H1 (cell line): ENCODE measurements at regions not wholly inside any gene's neighbourhood (a gene's known extent, or its start where the extent isn't known, plus 50 kb on each side); places are given as distances from the start of the nearest gene placed in this dataset.

Experiments
- CBX8 ChIP-seq: fragments of 300-800, 300-1000 bp; sonication (generic); IDR thresholded peaks from 2 replicates; pipeline ENCODE4 v1.7.1; 2016; ENCODE audit warnings: low read depth, low read length, borderline replicate concordance
- RXRA ChIP-seq: IDR thresholded peaks from 2 replicates; pipeline ENCODE4 v1.6.1; 2011; ENCODE audit warnings: low read depth, mild to moderate bottlenecking, low read length, moderate library complexity; ENCODE audit not compliant: insufficient read depth
- TCF12 ChIP-seq: IDR thresholded peaks from 2 replicates; pipeline ENCODE4 v1.6.1; 2011; ENCODE audit warnings: low read depth, mild to moderate bottlenecking, low read length
- ZNF274 ChIP-seq: IDR thresholded peaks from 2 replicates; pipeline ENCODE4 v1.7.0; 2012; ENCODE audit warnings: low read length, borderline replicate concordance; ENCODE audit errors: extremely low read depth
- TF ChIP-seq, protein P1 (sequence below): fragments of 300-600 bp; sonication (generic); IDR thresholded peaks from 2 replicates; pipeline ENCODE4 v1.7.1; 2012; ENCODE audit warnings: low read length, moderate library complexity, mild to moderate bottlenecking, inconsistent platforms; ENCODE audit not compliant: insufficient replicate concordance

GRCh38 chr14:82126006-82126405, 592.4 kb upstream of the SEL1L start (continued):
- TF ChIP-seq, protein P1, sequence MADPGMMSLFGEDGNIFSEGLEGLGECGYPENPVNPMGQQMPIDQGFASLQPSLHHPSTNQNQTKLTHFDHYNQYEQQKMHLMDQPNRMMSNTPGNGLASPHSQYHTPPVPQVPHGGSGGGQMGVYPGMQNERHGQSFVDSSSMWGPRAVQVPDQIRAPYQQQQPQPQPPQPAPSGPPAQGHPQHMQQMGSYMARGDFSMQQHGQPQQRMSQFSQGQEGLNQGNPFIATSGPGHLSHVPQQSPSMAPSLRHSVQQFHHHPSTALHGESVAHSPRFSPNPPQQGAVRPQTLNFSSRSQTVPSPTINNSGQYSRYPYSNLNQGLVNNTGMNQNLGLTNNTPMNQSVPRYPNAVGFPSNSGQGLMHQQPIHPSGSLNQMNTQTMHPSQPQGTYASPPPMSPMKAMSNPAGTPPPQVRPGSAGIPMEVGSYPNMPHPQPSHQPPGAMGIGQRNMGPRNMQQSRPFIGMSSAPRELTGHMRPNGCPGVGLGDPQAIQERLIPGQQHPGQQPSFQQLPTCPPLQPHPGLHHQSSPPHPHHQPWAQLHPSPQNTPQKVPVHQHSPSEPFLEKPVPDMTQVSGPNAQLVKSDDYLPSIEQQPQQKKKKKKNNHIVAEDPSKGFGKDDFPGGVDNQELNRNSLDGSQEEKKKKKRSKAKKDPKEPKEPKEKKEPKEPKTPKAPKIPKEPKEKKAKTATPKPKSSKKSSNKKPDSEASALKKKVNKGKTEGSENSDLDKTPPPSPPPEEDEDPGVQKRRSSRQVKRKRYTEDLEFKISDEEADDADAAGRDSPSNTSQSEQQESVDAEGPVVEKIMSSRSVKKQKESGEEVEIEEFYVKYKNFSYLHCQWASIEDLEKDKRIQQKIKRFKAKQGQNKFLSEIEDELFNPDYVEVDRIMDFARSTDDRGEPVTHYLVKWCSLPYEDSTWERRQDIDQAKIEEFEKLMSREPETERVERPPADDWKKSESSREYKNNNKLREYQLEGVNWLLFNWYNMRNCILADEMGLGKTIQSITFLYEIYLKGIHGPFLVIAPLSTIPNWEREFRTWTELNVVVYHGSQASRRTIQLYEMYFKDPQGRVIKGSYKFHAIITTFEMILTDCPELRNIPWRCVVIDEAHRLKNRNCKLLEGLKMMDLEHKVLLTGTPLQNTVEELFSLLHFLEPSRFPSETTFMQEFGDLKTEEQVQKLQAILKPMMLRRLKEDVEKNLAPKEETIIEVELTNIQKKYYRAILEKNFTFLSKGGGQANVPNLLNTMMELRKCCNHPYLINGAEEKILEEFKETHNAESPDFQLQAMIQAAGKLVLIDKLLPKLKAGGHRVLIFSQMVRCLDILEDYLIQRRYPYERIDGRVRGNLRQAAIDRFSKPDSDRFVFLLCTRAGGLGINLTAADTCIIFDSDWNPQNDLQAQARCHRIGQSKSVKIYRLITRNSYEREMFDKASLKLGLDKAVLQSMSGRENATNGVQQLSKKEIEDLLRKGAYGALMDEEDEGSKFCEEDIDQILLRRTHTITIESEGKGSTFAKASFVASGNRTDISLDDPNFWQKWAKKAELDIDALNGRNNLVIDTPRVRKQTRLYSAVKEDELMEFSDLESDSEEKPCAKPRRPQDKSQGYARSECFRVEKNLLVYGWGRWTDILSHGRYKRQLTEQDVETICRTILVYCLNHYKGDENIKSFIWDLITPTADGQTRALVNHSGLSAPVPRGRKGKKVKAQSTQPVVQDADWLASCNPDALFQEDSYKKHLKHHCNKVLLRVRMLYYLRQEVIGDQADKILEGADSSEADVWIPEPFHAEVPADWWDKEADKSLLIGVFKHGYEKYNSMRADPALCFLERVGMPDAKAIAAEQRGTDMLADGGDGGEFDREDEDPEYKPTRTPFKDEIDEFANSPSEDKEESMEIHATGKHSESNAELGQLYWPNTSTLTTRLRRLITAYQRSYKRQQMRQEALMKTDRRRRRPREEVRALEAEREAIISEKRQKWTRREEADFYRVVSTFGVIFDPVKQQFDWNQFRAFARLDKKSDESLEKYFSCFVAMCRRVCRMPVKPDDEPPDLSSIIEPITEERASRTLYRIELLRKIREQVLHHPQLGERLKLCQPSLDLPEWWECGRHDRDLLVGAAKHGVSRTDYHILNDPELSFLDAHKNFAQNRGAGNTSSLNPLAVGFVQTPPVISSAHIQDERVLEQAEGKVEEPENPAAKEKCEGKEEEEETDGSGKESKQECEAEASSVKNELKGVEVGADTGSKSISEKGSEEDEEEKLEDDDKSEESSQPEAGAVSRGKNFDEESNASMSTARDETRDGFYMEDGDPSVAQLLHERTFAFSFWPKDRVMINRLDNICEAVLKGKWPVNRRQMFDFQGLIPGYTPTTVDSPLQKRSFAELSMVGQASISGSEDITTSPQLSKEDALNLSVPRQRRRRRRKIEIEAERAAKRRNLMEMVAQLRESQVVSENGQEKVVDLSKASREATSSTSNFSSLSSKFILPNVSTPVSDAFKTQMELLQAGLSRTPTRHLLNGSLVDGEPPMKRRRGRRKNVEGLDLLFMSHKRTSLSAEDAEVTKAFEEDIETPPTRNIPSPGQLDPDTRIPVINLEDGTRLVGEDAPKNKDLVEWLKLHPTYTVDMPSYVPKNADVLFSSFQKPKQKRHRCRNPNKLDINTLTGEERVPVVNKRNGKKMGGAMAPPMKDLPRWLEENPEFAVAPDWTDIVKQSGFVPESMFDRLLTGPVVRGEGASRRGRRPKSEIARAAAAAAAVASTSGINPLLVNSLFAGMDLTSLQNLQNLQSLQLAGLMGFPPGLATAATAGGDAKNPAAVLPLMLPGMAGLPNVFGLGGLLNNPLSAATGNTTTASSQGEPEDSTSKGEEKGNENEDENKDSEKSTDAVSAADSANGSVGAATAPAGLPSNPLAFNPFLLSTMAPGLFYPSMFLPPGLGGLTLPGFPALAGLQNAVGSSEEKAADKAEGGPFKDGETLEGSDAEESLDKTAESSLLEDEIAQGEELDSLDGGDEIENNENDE: no peak
- TF ChIP-seq RXRA: no peak
- no peak for TF ChIP-seq CBX8
- TF ChIP-seq ZNF274: no peak
- TF ChIP-seq TCF12: no peak
